NB4 (cell line): ENCODE measurements at regions not wholly inside any gene's neighbourhood (a gene's known extent, or its start where the extent isn't known, plus 50 kb on each side); places are given as distances from the start of the nearest gene placed in this dataset.

Experiments
- CTCF ChIP-seq: IDR thresholded peaks from one replicate; pipeline ENCODE4 v1.5.1; 2012; ENCODE audit warnings: low read depth, low read length
- MAX ChIP-seq: IDR thresholded peaks from 2 replicates; pipeline ENCODE4 v1.6.1; 2011; ENCODE audit warnings: low read depth, low read length
- MYC ChIP-seq: IDR thresholded peaks from 2 replicates; pipeline ENCODE4 v1.6.1; 2011; ENCODE audit warnings: low read depth, low read length
- POLR2A ChIP-seq: IDR thresholded peaks from 2 replicates; pipeline ENCODE4 v1.6.1; 2011; ENCODE audit warnings: mild to moderate bottlenecking; ENCODE audit not compliant: insufficient read length; ENCODE audit errors: extremely low read depth

GRCh38 chr1:199197695-199198094, 558.9 kb downstream of the PTPRC start:
- TF ChIP-seq CTCF (no peak), MAX (no peak), POLR2A (no peak), MYC (no peak)
